HFFc6 (cell line): ENCODE measurements at regions not wholly inside any gene's neighbourhood (a gene's known extent, or its start where the extent isn't known, plus 50 kb on each side); places are given as distances from the start of the nearest gene placed in this dataset.

Source experiments
- DNase-seq: peaks from one replicate; pipeline ENCODE4 v3.0.0-alpha.2; 2018
- H3K27ac Mint-ChIP-seq: 2 replicates; pipeline ENCODE4 v1.8.0; 2020; ENCODE audit warnings: mild to moderate bottlenecking, mixed read lengths
- H3K27me3 Mint-ChIP-seq: 2 replicates; pipeline ENCODE4 v1.8.0; 2021; ENCODE audit warnings: mild to moderate bottlenecking, moderate library complexity, mixed read lengths; ENCODE audit not compliant: insufficient read depth
- H3K36me3 Mint-ChIP-seq: 2 replicates; pipeline ENCODE4 v1.8.0; 2021; ENCODE audit warnings: low read depth, mixed read lengths
- H3K4me1 Mint-ChIP-seq: 2 replicates; pipeline ENCODE4 v1.8.0; 2020; ENCODE audit warnings: low read depth, mixed read lengths
- H3K4me3 Mint-ChIP-seq: 2 replicates; pipeline ENCODE4 v1.8.0; 2020; ENCODE audit warnings: mild to moderate bottlenecking, moderate library complexity, mixed read lengths
- H3K9me3 Mint-ChIP-seq: 2 replicates; pipeline ENCODE4 v1.8.0; 2020; ENCODE audit warnings: mild to moderate bottlenecking, mixed read lengths
- TF ChIP-seq, protein P1 (sequence below): fragments of 200-600 bp; sonication (generic); IDR thresholded peaks from 2 replicates; pipeline ENCODE4 v1.5.0; 2021; ENCODE audit warnings: antibody characterized with exemption, mild to moderate bottlenecking

DNA sequence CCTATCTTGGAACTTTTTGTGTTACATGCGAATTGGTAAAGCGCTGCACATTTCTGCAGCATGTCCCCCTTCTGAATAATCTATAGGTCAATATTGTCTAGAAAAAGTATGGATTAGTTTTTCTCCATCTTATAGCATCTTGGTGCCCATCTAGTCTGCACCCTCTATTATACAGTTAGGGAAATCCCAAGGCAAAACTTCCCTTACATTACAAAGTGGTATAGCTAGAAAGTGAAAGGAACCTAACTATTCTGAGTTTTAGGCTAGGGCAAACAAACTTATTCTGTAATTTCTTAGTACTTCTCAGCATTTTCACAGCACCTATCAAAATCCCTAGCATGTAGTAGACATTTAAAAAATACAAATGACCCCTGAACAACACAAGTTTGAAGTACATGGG, 133.5 kb upstream of the CCDC28A start:
- Mint-ChIP-seq H3K4me3 (no peak overlapping the region), H3K4me1 (peaks cover 1% of the 10 kb centered on the region; the same call in 1 of the 2 replicates), H3K27ac (no peak overlapping the region), H3K27me3 (no peaks in the 10 kb centered on the region), H3K36me3 (no peaks in the 10 kb centered on the region), H3K9me3 (no peaks in the 10 kb centered on the region)
- TF ChIP-seq, protein P1, sequence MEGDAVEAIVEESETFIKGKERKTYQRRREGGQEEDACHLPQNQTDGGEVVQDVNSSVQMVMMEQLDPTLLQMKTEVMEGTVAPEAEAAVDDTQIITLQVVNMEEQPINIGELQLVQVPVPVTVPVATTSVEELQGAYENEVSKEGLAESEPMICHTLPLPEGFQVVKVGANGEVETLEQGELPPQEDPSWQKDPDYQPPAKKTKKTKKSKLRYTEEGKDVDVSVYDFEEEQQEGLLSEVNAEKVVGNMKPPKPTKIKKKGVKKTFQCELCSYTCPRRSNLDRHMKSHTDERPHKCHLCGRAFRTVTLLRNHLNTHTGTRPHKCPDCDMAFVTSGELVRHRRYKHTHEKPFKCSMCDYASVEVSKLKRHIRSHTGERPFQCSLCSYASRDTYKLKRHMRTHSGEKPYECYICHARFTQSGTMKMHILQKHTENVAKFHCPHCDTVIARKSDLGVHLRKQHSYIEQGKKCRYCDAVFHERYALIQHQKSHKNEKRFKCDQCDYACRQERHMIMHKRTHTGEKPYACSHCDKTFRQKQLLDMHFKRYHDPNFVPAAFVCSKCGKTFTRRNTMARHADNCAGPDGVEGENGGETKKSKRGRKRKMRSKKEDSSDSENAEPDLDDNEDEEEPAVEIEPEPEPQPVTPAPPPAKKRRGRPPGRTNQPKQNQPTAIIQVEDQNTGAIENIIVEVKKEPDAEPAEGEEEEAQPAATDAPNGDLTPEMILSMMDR, result no peak
- DNase-seq, result no peak

- no peaks in the 10 kb centered on the region for H3K27me3 Mint-ChIP-seq
- no peaks in the 10 kb centered on the region for H3K36me3 Mint-ChIP-seq
- peaks cover 32% of the 10 kb centered on the region for H3K4me1 Mint-ChIP-seq
- H3K9me3 Mint-ChIP-seq, result no peaks in the 10 kb centered on the region
- H3K4me3 Mint-ChIP-seq, result no peak overlapping the region
- TF ChIP-seq, protein P1, result no peak
- no peak for DNase-seq
- H3K27ac Mint-ChIP-seq, result no peak overlapping the region
These were observed 130.4 kb upstream of the CCDC28A start for GRCh38 chr6:138643210-138643609.

DNA sequence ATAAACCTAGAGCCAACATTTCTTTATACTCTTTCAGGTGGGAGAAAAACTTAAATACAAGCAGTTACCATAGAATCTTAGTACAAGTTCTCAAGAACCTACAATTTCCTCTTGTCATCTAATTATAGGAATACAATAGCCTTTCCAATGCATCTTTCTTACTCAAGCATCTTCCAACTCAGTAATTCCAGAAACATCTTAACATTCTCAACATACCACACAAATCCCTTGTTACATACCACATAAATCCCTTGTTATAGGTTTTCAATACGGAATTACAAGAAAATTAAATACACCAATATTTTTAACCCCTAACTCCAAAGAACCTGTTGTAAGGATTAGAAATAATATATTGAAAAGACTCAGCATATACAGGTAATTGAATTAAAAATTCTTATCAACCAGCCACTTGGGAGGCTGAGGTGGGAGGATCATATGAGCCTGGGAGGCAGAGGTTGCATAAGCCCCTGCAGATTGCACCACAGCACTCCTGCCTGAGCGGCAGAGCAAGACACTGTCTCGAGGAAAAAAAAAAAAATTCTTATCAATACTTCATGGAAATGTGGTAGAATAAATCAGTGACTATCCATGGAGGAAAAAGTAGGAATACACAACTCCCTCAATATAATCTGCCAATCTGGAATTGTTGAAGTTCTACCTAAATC, 127.5 kb upstream of the CCDC28A start:
- Mint-ChIP-seq H3K36me3 (no peaks in the 10 kb centered on the region), H3K9me3 (no peaks in the 10 kb centered on the region), H3K27ac (peak overlapping the region; percentile 82; the same call in 1 of the 2 replicates), H3K4me3 (peak overlapping the region; percentile 83), H3K4me1 (peaks cover 37% of the 10 kb centered on the region), H3K27me3 (no peaks in the 10 kb centered on the region)
- TF ChIP-seq, protein P1, result no peak
- no peak for DNase-seq

GRCh38 chr6:138647006-138647405, 126.6 kb upstream of the CCDC28A start:
- Mint-ChIP-seq H3K27me3 (no peaks in the 10 kb centered on the region), H3K9me3 (no peaks in the 10 kb centered on the region), H3K4me3 (peak overlapping the region; percentile 83), H3K36me3 (no peaks in the 10 kb centered on the region), H3K4me1 (peaks cover 37% of the 10 kb centered on the region), H3K27ac (peak overlapping the region; percentile 82)
- TF ChIP-seq, protein P1, result no peak
- DNase-seq, result peak; percentile 72

- no peak overlapping the region for H3K4me3 Mint-ChIP-seq
- H3K27ac Mint-ChIP-seq, result peak overlapping the region; percentile 29; the same call in 1 of the 2 replicates
- H3K27me3 Mint-ChIP-seq, result no peaks in the 10 kb centered on the region
- H3K36me3 Mint-ChIP-seq, result no peaks in the 10 kb centered on the region
- TF ChIP-seq, protein P1, result no peak
- H3K4me1 Mint-ChIP-seq, result peaks cover 38% of the 10 kb centered on the region
- DNase-seq, result no peak
- H3K9me3 Mint-ChIP-seq, result no peaks in the 10 kb centered on the region
These were observed 125.4 kb upstream of the CCDC28A start for GRCh38 chr6:138648127-138648526.
